ENCODE measurements at regions not wholly inside any gene's neighbourhood (a gene's known extent, or its start where the extent isn't known, plus 50 kb on each side); places are given as distances from the start of the nearest gene placed in this dataset.
"Not testable (repeated sequence)": the region's sequence is repeated elsewhere in the genome, so short reads cannot be mapped to it uniquely, and the experiment has no call there.

DNA sequence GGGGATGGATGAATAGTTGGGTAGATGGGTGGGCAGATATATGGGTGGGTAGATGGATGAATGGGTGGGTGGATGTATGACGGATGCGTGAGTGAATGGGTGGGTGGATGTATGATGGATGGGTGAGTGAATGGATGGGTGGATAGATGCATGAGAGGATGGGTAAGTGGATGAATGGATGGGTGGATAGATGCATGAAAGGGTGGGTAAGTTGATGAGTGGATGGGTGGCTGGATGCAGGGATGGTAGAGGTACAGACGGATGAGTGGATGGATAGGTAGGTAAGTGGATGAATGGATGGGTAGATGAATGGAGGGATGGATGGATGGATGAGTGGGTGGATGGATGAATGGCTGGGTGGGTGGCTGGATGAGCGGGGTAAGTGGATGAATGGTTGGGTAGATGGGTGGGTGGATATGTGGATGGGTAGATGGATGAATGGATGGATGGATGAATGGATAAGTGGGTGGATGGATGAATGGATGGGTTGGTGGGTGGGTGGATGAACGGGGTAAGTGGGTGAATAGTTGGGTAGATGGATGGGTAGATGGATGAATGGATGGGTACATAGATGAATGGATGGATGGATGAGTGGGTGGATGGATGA is 208.9 kb downstream of the NPIPB11 start:
- intact Hi-C loops (cut with micrococcal nuclease), result loop anchor here (5.0 kb wide), 1 partner anchor 40 kb away; no protein-coding TSS in a partner anchor
- H3K9me3 ChIP-seq (ENCODE audit: control insufficient read depth, insufficient read depth, low read length); H3K9ac ChIP-seq (ENCODE audit: low read depth, low read length); dilution Hi-C loops (cut with HindIII; ENCODE audit: low sequenced_read_pairs, unreplicated experiment); H4K20me1 ChIP-seq (ENCODE audit: insufficient read depth, low read length); H3K4me3 ChIP-seq (ENCODE audit: insufficient read depth, low read depth, low read length); BruUV-seq (replicated peaks); CTCF ChIA-PET; H2AFZ ChIP-seq (replicated peaks; ENCODE audit: low read length, poor library complexity); H3K23ac ChIP-seq (ENCODE audit: low read depth, low read length); ATAC-seq (ENCODE audit: low read depth); POLR2A ChIA-PET (ENCODE audit: unreplicated experiment); H3K56ac ChIP-seq (ENCODE audit: extremely low read depth, insufficient read depth, low read length); H3K36me3 ChIP-seq (ENCODE audit: control insufficient read depth, insufficient read depth, low read length); H3K27me3 ChIP-seq (ENCODE audit: control insufficient read depth, insufficient read depth, low read length); H2AK9ac ChIP-seq (replicated peaks; ENCODE audit: low read depth, low read length, poor library complexity); in situ Hi-C loops (cut with MboI; ENCODE audit: low sequenced_read_pairs); H3K4me2 ChIP-seq (ENCODE audit: low read depth, low read length); DNase-seq: not testable (repeated sequence)
- peak overlapping the region; percentile 98 for H2BK5ac ChIP-seq (ENCODE audit: low read depth, low read length, poor library complexity, severe bottlenecking)
- peak overlapping the region; percentile 87; the same call in 1 of the 2 replicates for H3K27ac ChIP-seq (ENCODE audit: insufficient read depth, low read length)
- H3K4ac ChIP-seq (ENCODE audit: low read depth, low read length), result peak overlapping the region; percentile 84
- 94 to 100% methylated on average over 3 to 5 of the region's 5 CpGs for WGBS, 2 experiments (ENCODE audit: extremely low coverage in 2 of 2, insufficient read length in 1 of 2)
- peak overlapping the region; percentile 82 for H3K14ac ChIP-seq (replicated peaks; ENCODE audit: low read depth, low read length)
- peaks cover 3 to 23% of the 10 kb centered on the region in 2 experiments; a peak in 3 of 4 replicates for H3K79me1 ChIP-seq (ENCODE audit: low read depth in 1 of 2, low read length in 2 of 2)
- peak overlapping the region; percentile 97 for H2BK120ac ChIP-seq (ENCODE audit: low read depth, low read length)
- H4K91ac ChIP-seq (ENCODE audit: insufficient read depth, low read depth, low read length), result peak overlapping the region; percentile 98; the same call in 1 of the 2 replicates
- peak overlapping the region; percentile 99 for H3K18ac ChIP-seq (ENCODE audit: low read depth, low read length)
- H2BK15ac ChIP-seq (ENCODE audit: low read depth, low read length), result peak overlapping the region; percentile 100
- peak overlapping the region; percentile 47 to 99; a peak in 2 of 4 replicates for H4K8ac ChIP-seq (ENCODE audit: low read depth in 2 of 2, low read length in 2 of 2)
- H3K9me1 ChIP-seq (ENCODE audit: insufficient read depth, low read length), result peaks cover 25% of the 10 kb centered on the region
- peak overlapping the region; percentile 99 for H2AK5ac ChIP-seq (ENCODE audit: low read depth, low read length)
- H4K5ac ChIP-seq (ENCODE audit: low read depth, low read length), result peak overlapping the region; percentile 100
- H2BK20ac ChIP-seq (ENCODE audit: low read depth, low read length), result peak overlapping the region; percentile 45; the same call in 1 of the 2 replicates
- H3K4me1 ChIP-seq (ENCODE audit: control insufficient read depth, insufficient read depth, low read length), result peaks cover 38% of the 10 kb centered on the region

DNA sequence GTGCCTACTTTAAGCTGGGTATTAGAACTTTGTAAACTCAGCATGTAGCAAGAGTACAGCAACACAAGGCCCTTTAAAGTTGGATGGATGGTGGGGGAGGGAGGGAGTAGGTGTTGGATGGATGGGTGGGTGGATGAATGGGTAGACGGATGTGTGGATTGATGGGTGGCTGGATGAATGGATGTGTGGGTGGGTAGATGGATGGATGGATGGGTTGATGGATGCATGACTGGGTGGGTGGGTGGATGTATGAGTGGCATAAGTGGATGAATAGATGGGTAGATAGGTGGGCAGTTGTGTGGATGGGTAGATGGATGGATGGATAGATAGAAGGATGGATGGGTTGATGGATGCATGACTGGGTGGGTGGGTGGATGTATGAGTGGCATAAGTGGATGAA is 209.8 kb downstream of the NPIPB11 start:
- peaks cover 27% of the 10 kb centered on the region for H3K9me1 ChIP-seq (ENCODE audit: insufficient read depth, low read length)
- H2BK20ac ChIP-seq (ENCODE audit: low read depth, low read length), result peak overlapping the region; percentile 97
- H3K14ac ChIP-seq (replicated peaks; ENCODE audit: low read depth, low read length), result peak overlapping the region; percentile 97
- peak overlapping the region; percentile 87 for H3K27ac ChIP-seq (ENCODE audit: insufficient read depth, low read length)
- H4K5ac ChIP-seq (ENCODE audit: low read depth, low read length), result peak overlapping the region; percentile 93
- H3K9ac ChIP-seq (ENCODE audit: low read depth, low read length); in situ Hi-C loops (cut with MboI; ENCODE audit: low sequenced_read_pairs); H3K4me3 ChIP-seq (ENCODE audit: insufficient read depth, low read depth, low read length); H3K9me3 ChIP-seq (ENCODE audit: control insufficient read depth, insufficient read depth, low read length); H4K20me1 ChIP-seq (ENCODE audit: insufficient read depth, low read length); dilution Hi-C loops (cut with HindIII; ENCODE audit: low sequenced_read_pairs, unreplicated experiment); H3K36me3 ChIP-seq (ENCODE audit: control insufficient read depth, insufficient read depth, low read length); ATAC-seq (ENCODE audit: low read depth); H2AK9ac ChIP-seq (replicated peaks; ENCODE audit: low read depth, low read length, poor library complexity); DNase-seq; POLR2A ChIA-PET (ENCODE audit: unreplicated experiment); CTCF ChIA-PET; BruUV-seq (replicated peaks); H2AFZ ChIP-seq (replicated peaks; ENCODE audit: low read length, poor library complexity); H3K23ac ChIP-seq (ENCODE audit: low read depth, low read length); H3K27me3 ChIP-seq (ENCODE audit: control insufficient read depth, insufficient read depth, low read length); H3K4me2 ChIP-seq (ENCODE audit: low read depth, low read length): not testable (repeated sequence)
- WGBS, 2 experiments (ENCODE audit: extremely low coverage in 2 of 2, insufficient read length in 1 of 2), result 100% methylated on average over 1 of the region's 1 CpG; no CpG with 5 or more reads in 1 of the 2 experiments
- peak overlapping the region; percentile 86 to 87 for H4K8ac ChIP-seq (ENCODE audit: low read depth in 2 of 2, low read length in 2 of 2)
- intact Hi-C loops (cut with micrococcal nuclease), result loop anchor here (5.0 kb wide), 1 partner anchor 39 kb away; no protein-coding TSS in a partner anchor
- H3K4ac ChIP-seq (ENCODE audit: low read depth, low read length), result peak overlapping the region; percentile 98
- H4K91ac ChIP-seq (ENCODE audit: insufficient read depth, low read depth, low read length), result peak overlapping the region; percentile 95
- peak overlapping the region; percentile 100; the same call in 2 of the 3 replicates for H2BK15ac ChIP-seq (ENCODE audit: low read depth, low read length)
- H3K79me1 ChIP-seq (ENCODE audit: low read depth in 1 of 2, low read length in 2 of 2), result peaks cover 3 to 23% of the 10 kb centered on the region in 2 experiments; a peak in 3 of 4 replicates
- peaks cover 32% of the 10 kb centered on the region for H3K4me1 ChIP-seq (ENCODE audit: control insufficient read depth, insufficient read depth, low read length)
- H2AK5ac ChIP-seq (ENCODE audit: low read depth, low read length), result peak overlapping the region; percentile 98
- H2BK120ac ChIP-seq (ENCODE audit: low read depth, low read length), result peak overlapping the region; percentile 97
- peak overlapping the region; percentile 98 for H2BK5ac ChIP-seq (ENCODE audit: low read depth, low read length, poor library complexity, severe bottlenecking)
- H3K56ac ChIP-seq (ENCODE audit: extremely low read depth, insufficient read depth, low read length), result peak overlapping the region; percentile 51
- peak overlapping the region; percentile 97 for H3K18ac ChIP-seq (ENCODE audit: low read depth, low read length)

Measured in IMR-90 (cell line).